ENCODE measurements at regions not wholly inside any gene's neighbourhood (a gene's known extent, or its start where the extent isn't known, plus 50 kb on each side); places are given as distances from the start of the nearest gene placed in this dataset.

- Mint-ChIP-seq H3K27ac (no peak overlapping the region), H3K9me3 (no peaks in the 10 kb centered on the region), H3K4me1 (ENCODE audit: low read depth) (peaks cover 10% of the 10 kb centered on the region), H3K27me3 (ENCODE audit: insufficient read depth) (no peaks in the 10 kb centered on the region; the same call in 1 of the 2 replicates), H3K4me3 (no peak overlapping the region), H3K36me3 (ENCODE audit: low read depth) (no peaks in the 10 kb centered on the region)
- DNase-seq = no peak
- no peak for TF ChIP-seq CTCF (IDR thresholded peaks at IDR 0.05)
These were observed 362.7 kb downstream of the SEMA3D start for GRCh38 chr7:84824057-84824651.

DNA sequence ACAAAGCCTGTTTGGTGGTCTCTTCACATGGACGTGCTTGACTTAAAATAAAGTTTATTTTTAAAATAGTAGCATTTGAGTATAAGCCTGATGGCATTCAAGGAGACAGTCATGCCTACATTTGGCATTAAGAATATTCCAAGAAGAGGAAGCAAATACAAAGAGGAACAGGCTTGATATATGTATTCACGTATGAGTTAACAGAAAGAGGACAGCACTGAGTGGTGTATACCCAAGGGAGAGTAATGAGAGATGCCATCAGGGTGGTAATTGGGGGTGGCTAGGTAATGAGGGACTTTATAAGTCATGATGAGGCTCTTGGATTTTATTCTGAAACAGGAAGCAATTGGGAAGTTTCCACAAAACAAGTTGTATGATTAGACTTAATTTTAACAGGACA is 363.3 kb downstream of the SEMA3D start:
- no peaks in the 10 kb centered on the region for H3K9me3 Mint-ChIP-seq
- no peak for DNase-seq
- H3K27ac Mint-ChIP-seq = no peak overlapping the region

GRCh38 chr7:84822941-84823510 is 363.8 kb downstream of the SEMA3D start:
- DNase-seq = no peak
- Mint-ChIP-seq H3K27me3 (ENCODE audit: insufficient read depth) (no peaks in the 10 kb centered on the region; the same call in 1 of the 2 replicates), H3K36me3 (ENCODE audit: low read depth) (no peaks in the 10 kb centered on the region), H3K9me3 (no peaks in the 10 kb centered on the region), H3K4me1 (ENCODE audit: low read depth) (peaks cover 10% of the 10 kb centered on the region), H3K4me3 (no peak overlapping the region), H3K27ac (no peak overlapping the region)
- TF ChIP-seq CTCF (IDR thresholded peaks at IDR 0.05) = no peak

More for the DNA sequence above, 363.3 kb downstream of the SEMA3D start:
- Mint-ChIP-seq H3K4me3 (no peak overlapping the region), H3K4me1 (ENCODE audit: low read depth) (peaks cover 10% of the 10 kb centered on the region), H3K27me3 (ENCODE audit: insufficient read depth) (no peaks in the 10 kb centered on the region; the same call in 1 of the 2 replicates), H3K36me3 (ENCODE audit: low read depth) (no peaks in the 10 kb centered on the region)
- no peak for TF ChIP-seq CTCF (IDR thresholded peaks at IDR 0.05)

GRCh38 chr7:84821671-84822534 is 365.0 kb downstream of the SEMA3D start:
- no peaks in the 10 kb centered on the region for H3K9me3 Mint-ChIP-seq

GRCh38 chr7:84820481-84820880 is 366.4 kb downstream of the SEMA3D start:
- Mint-ChIP-seq H3K27ac (no peak overlapping the region), H3K4me3 (no peak overlapping the region), H3K9me3 (no peaks in the 10 kb centered on the region), H3K4me1 (ENCODE audit: low read depth) (peaks cover 10% of the 10 kb centered on the region), H3K27me3 (ENCODE audit: insufficient read depth) (no peaks in the 10 kb centered on the region), H3K36me3 (ENCODE audit: low read depth) (no peaks in the 10 kb centered on the region)
- TF ChIP-seq CTCF (IDR thresholded peaks at IDR 0.05) = no peak
- no peak for DNase-seq

More at GRCh38 chr7:84821671-84822534, 365.0 kb downstream of the SEMA3D start:
- H3K27me3 Mint-ChIP-seq (ENCODE audit: insufficient read depth) = no peaks in the 10 kb centered on the region; the same call in 1 of the 2 replicates
- TF ChIP-seq CTCF (IDR thresholded peaks at IDR 0.05) = no peak
- H3K27ac Mint-ChIP-seq = no peak overlapping the region
- peaks cover 10% of the 10 kb centered on the region for H3K4me1 Mint-ChIP-seq (ENCODE audit: low read depth)
- no peak overlapping the region for H3K4me3 Mint-ChIP-seq
- no peaks in the 10 kb centered on the region for H3K36me3 Mint-ChIP-seq (ENCODE audit: low read depth)
- no peak for DNase-seq

Data from HFFc6 (cell line).